Retina (tissue), 1 donor: ENCODE measurements at regions not wholly inside any gene's neighbourhood (a gene's known extent, or its start where the extent isn't known, plus 50 kb on each side); places are given as distances from the start of the nearest gene placed in this dataset.

Experiments
- DNase-seq: peaks from one replicate; pipeline ENCODE4 v3.0.0-alpha.2; 2016

- no peak for DNase-seq
These were observed 287.2 kb downstream of the CYP26B1 start for GRCh38 chr2:71860381-71860926.

DNA sequence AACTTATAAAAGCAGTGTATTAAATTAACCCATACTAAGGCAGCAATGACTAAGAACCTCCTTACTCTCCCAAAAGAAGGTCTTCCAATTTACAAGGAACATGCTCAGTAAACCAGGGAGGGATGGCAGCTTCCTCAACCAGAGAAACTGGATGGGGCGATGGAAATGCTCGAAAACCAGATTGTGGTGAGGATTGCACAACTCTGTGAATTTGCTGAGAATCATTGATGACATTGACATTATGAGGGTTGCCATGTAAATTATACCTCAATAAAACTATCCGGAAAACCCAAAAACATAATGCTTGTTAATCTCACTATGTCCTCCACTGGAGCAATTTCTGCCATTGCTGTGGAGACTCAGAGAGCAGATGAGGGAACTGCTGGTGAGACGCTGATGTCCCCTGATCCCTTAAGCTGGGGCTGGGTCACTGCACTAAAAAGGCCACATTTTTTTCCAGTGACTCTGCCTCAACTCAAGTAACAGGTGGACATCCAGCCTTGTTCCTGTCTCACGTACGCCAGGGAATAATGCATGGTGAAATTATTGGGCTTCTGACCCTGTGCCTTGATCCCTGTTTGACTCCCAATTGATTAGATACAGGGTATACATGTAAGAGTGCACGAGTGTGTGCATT lies 288.3 kb downstream of the CYP26B1 start:
- DNase-seq, result no peak

DNA sequence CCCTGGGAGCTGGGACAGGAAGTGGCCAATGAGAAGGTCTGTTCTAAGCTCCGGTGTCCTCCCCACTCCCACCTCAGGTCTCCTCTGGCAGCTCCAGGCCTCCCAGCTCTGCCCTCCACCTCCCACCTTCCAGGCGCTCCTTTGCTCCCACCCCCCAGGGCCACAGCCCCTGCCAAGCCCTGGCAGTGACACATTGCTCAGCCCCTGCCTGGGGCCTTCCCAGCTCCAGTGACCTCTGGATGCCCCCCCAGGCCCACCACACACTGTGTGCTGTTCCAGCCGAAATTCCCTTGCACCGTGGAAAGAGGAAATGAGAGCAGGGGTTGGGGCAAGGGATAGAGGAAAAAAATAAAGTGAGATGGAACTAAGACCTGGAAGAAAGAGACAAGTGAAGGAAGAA lies 289.6 kb downstream of the CYP26B1 start:
- no peak for DNase-seq

- DNase-seq, result no peak
These were observed 290.0 kb downstream of the CYP26B1 start for GRCh38 chr2:71857636-71858035.

GRCh38 chr2:71856773-71857525 lies 290.7 kb downstream of the CYP26B1 start:
- no peak for DNase-seq

- no peak for DNase-seq
These were observed 293.8 kb downstream of the CYP26B1 start for GRCh38 chr2:71853858-71854257.

GRCh38 chr2:71852141-71852711 lies 295.4 kb downstream of the CYP26B1 start:
- peak; percentile 51 for DNase-seq

DNA sequence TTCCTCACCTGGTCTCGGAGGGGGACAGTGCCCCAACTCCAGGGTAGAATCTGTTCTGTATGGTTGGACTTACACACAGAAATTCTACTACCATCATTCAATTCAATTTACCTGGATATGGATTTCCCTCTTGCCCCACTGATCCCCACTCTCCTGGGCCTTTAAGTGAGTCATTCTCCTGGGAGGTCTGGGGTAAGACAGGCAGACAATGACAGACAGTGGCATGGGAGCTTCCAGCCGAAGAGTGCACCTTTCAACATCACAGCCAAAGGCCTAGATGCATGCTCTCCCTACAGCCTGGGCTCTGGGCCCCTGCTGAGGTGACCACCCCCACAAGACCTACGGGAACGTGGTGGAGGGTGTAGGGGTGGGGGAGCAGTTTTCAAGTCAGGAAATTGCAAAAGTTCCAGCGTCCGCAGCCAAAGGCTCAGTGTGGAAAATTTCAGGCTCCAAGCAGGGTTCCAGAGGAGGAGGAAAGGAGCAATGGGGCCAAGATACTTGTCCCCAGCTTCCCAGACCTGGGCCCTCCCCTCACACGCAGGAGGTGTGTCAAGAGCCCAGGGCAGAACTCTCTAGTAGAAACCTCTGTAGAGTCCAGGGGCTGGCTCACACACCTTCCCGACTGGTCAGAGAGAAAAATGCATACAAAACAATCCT lies 296.4 kb downstream of the CYP26B1 start:
- DNase-seq, result no peak

DNA sequence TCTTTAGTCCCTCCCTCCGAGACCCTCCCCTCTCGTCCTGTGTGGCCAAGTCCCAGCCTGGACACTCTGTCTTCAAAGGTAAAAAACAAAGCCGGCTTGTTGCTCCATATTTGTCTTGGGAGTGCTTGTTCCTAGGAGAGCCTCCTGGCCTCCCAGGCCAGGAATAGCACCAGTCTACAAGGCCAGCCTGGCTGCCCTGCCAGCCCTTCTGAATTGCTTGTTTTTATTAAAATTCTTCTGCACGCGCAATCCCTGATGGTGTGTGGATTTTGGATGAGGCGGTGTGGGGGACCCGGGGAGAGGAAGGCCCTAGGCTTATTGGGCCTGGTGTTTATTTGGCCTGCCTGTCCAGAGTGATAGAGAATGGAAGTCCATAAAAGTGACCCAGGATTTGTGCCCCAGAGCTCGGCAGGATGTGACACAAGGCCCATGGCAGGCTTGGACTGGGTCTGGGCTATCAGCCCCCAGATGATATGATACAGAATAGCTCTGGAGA lies 297.3 kb downstream of the CYP26B1 start:
- no peak for DNase-seq

- no peak for DNase-seq
These were observed 297.9 kb downstream of the CYP26B1 start for GRCh38 chr2:71849607-71850305.

GRCh38 chr2:71849111-71849510 lies 298.6 kb downstream of the CYP26B1 start:
- DNase-seq, result no peak

DNA sequence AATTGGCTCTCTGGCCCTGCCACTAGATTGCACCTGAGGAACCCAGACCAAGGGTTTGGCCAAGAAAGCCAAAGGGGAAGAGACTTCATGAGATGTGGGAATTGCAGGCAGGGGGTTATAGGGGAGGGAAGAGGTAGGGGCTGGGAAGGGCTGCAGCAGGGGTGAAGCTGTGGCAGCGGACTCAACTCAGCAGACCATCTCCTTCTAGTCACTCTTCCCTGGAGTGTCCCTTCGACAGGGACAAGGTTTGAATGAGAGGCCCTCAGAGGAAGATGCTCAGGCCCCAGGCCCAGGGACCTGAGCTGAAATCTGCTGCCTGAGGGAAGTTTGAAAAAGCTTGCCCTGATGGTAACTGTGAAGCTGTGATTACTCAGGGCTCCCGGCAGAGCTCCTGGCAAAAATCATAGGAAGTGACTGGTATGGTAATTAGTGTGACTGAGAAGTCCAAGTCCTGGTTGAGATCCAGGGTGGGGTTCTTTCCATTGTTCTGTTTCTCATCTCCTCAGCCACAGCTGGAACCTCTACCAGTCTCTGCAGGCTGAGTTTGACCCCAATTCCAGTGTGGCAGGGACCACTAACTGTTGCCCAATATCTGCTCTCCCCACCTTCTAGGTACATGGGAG lies 300.9 kb downstream of the CYP26B1 start:
- DNase-seq, result no peak

GRCh38 chr2:71846072-71846471 lies 301.6 kb downstream of the CYP26B1 start:
- DNase-seq, result no peak

GRCh38 chr2:71844967-71845366 lies 302.7 kb downstream of the CYP26B1 start:
- DNase-seq, result no peak

DNA sequence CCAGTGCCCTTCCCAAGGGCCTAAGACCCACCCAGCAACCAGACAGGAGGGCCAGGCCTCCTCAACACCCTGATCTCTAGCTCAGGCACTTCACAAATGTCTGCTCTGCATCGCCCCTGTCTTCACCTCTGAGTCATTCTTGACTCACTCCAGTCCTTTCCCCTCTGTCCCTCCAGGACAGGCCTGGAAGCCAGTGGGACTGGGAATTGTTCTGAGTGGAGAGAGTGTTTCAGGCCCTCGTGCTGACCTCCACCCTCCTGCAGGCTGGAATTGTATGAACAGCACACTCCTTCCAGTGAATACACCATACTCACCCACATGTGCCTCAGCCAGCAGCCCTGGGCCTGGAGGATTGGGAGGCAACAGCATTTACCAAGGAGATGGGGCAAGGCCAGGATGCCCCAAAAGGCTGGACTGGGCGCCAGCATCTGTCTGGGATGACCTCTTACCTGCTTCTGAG lies 304.2 kb downstream of the CYP26B1 start:
- no peak for DNase-seq

DNA sequence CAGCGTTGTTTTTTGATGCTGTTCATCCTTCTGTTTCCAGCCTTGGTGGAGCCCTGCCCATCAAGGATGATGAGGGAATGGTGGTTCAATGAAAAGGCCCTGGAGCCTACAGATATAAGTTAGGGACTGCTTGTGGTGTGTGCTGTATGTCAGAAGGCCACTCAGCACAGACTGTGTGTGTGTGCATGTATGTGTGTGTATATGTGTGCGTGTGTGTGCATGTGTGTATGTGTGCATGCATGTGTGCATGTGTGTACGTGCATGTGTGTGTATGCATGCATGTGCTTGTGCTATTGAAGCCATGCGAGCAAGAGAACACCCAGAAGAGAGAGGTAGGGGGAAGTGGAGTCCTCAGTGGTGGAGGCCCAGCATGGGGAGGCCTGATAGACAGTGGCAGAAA lies 304.9 kb downstream of the CYP26B1 start:
- DNase-seq, result no peak

- no peak for DNase-seq
These were observed 307.8 kb downstream of the CYP26B1 start for GRCh38 chr2:71839826-71840225.

DNA sequence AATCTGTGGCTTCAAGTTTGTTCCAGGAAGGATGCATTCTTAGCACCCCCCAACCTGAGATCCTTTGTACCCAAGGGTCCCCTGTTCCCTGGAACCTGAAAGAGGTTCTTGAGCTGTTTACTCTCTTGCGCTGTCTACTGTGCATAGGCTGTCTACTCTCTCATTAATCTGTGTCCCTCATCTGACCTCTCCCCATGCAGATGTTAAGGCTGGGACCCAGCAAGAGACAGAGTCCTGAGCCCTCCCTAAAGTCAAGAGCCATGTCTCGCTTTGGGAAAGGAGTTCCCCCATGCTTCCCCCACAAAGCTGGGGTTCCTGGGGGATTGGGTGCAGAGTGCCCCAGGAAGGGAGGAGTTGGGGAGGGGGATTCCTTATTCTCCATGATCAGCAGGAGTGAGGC lies 312.9 kb downstream of the CYP26B1 start:
- no peak for DNase-seq

DNA sequence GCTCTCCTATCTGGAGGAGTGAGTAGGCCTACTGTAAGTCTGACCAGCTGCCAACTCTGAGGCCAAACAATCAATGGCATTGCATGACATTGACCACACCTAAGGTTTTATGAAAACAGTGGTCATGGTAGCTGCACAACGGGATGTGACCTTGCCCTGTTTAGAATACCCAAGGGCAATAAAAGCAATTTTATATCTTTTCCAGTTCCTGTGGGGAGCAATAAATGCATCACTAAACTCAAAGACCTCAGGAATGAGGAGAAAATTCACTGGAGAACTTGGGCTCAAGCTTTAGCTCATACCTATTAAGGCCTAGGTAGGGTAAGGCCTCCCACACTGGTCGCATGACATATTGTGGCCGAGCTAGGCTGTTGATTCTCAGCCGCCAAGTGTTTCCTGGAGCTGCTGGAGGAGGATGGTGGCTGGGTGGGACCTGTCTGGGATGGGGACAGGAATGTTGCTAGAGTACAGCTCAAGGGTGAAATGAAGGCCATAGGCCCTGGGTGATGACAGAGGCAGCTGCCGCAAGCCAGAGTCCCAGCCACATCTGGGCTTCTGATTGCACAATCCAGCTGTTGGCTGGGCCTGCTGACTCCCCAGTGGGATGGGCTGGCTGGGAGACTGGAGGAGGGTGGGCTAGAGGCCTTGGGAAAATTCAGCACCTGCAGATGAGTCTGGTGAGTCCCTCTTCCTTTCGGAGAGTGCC lies 313.7 kb downstream of the CYP26B1 start:
- DNase-seq, result no peak

GRCh38 chr2:71833272-71833671 lies 314.4 kb downstream of the CYP26B1 start:
- DNase-seq, result no peak

- no peak for DNase-seq
These were observed 314.8 kb downstream of the CYP26B1 start for GRCh38 chr2:71832844-71833243.
